Suppressor macrophage treated with lipopolysaccharide for 1 hour (primary cell): ENCODE measurements at regions not wholly inside any gene's neighbourhood (a gene's known extent, or its start where the extent isn't known, plus 50 kb on each side); places are given as distances from the start of the nearest gene placed in this dataset.

Experiments used
- DNase-seq, 3 donors: peaks; one replicate each; pipeline ENCODE4 v3.0.0-alpha.2; 2020 to 2022

DNA sequence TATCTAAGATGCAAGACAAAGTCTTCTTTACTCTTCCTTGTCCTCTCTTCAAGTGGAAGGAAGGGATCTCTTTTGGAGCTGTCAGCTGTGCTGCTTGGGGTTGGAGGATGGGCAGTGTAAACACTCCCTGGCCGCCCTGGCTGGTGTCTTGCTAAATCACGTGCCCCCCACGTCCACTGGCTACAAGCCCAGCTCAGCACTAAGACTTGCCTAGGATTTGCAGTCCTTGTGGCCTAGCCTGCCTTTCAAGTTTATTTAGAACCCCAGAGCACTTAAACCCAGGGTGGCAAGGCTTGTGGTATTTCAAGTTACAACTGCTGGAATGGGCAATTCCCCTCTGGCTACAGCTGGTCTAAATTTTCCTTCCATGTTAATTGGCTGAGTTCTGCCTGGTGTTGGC is 272.4 kb upstream of the MYO3A start:
- DNase-seq: no peak

- no peak for DNase-seq
Observed at GRCh38 chr10:25666276-25666675, 267.8 kb upstream of the MYO3A start.

GRCh38 chr10:25675204-25675603 is 258.8 kb upstream of the MYO3A start:
- no peak for DNase-seq

GRCh38 chr10:25675615-25676014 is 258.4 kb upstream of the MYO3A start:
- no peak for DNase-seq

- no peak for DNase-seq
Observed at GRCh38 chr10:25678220-25678619, 255.8 kb upstream of the MYO3A start.

- DNase-seq: no peak
Observed at GRCh38 chr10:25678666-25679065, 255.4 kb upstream of the MYO3A start.

- DNase-seq: peak; percentile 30 to 54 (median 32)
Observed at GRCh38 chr10:25682203-25682851, 251.7 kb upstream of the MYO3A start.

DNA sequence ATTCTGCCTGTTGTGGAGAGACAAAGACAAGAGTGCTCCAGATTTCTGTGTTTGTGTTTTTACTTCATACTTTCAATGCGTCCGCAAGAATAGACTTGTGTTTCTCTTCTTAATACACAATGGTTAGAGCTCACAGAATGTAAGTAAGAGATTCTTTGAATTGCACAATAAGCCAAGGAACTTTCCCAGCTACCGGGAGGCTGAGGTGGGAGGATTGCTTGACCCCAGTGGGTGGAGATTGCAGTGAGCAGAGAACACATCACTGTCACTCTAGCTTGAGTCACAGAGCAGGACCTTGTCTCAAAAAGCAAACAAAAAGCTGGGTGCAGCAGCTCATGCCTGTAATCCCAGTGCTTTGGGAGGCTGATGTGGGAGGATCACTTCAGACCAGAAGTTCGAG is 250.7 kb upstream of the MYO3A start:
- DNase-seq: peak; percentile 67 to 76 (median 69)

GRCh38 chr10:25687521-25687920 is 246.5 kb upstream of the MYO3A start:
- DNase-seq: no peak

DNA sequence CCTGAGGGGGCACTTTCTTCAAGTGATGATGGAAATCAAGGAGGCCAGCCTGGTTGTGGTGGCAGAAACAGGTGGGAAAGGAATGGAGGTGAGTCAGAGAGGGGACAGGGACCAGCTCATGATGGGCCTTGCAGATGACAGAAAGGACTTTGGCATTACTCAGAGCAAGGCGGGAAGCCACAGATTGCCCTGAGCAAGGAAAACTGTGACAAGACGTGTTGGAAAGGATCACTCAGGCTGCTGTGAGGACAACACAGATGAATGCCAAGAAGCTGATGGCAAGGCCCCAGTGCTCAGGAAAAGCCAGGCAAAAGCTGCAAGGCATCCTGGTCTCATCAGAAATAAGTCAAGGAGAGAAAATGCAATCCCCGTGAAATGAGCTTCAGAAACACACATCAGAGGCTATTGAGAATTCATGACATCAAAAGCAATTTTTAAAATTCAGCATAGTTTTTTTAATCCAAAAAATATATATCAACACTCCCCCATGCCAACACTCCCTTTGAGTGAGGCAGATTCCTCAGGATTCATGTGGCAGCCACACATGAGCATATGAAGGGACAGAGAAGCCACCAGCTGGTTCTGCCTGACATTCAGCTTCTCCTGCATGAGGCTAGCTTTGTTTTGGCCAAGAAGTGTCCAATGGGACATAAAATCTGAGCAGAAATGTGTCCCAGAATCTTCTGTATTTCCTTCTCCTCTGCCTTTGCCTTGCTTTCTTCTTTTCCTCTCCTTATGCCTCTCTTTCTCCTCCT is 244.5 kb upstream of the MYO3A start:
- DNase-seq: no peak

- DNase-seq: no peak
Observed at GRCh38 chr10:25692761-25693160, 241.3 kb upstream of the MYO3A start.

GRCh38 chr10:25694206-25694933 is 239.7 kb upstream of the MYO3A start:
- DNase-seq: no peak

DNA sequence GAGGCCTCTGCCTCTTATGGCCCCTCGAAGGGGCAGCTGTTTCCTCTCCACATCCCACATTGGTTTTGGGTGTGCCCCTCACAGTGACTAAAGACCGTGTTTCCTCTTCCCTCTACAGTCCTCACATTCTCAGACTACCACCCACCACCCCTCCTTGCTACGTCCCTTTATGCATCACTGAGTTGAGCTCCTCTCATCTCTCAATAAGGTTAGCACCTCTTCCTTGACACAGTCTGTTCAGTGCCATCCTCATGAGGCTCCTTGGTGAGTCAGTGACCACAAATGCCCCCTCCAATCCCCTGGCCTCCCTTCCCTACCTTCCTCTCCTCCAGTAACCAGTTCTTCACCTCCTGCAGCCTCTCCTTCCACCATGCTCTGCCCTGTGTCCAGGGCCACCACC is 239.1 kb upstream of the MYO3A start:
- DNase-seq: no peak

DNA sequence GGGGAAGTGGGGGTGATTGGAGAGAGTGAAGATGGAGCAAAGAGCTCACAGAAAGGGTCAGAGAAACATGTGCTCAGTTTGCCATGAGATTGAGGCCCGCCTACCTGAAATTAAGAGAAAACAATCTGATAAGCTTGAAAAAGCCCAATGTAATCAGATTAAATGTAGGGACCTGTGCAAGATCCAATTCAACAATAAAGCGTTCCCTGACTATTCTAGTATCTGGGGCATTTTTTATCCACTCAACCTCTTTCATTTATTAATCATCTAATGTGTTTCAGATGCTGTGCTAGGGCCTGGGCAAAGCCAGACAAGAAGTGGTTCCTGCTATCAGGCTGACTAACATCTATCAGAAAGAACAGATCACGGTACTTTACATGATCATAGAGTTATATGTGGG is 238.4 kb upstream of the MYO3A start:
- DNase-seq: no peak

GRCh38 chr10:25696013-25696708 is 237.9 kb upstream of the MYO3A start:
- no peak for DNase-seq

DNA sequence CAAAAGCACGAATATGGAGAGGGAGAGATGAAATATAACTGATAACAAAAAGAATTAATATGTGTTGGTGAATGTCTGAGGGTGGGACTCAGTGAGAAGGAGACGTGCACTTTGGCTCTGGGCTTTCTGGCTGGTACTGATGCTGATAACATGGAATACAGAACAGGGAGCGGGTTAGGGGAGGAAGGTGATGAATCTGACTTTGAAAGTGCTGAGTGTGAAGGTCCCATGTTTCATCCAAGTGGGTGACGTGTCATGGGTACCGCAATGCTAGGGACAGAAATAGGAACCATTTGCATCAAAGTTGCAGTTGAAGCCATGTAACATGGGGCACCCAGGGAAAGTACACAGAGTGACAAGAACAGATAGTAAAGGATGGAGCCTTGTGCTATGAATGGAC is 236.6 kb upstream of the MYO3A start:
- no peak for DNase-seq

DNA sequence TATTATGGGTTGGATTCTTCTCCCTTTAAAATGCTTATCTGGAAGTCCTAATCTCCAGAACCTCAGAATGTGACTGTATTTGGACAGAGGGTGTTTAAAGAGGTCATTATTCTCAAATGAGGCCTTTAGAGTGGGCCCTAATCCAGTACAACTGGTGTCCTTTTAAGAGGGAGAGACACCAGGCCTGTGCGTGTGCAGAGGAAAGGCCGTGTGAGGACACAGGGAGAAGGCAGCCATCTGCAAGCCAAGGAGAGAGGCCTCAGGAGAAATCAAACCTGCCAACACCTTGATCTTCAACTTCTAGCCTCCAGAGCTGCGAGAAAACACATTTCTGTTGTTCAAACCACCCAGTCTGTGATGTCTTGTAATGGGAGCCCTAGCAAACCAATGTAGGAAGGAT is 235.4 kb upstream of the MYO3A start:
- no peak for DNase-seq

DNA sequence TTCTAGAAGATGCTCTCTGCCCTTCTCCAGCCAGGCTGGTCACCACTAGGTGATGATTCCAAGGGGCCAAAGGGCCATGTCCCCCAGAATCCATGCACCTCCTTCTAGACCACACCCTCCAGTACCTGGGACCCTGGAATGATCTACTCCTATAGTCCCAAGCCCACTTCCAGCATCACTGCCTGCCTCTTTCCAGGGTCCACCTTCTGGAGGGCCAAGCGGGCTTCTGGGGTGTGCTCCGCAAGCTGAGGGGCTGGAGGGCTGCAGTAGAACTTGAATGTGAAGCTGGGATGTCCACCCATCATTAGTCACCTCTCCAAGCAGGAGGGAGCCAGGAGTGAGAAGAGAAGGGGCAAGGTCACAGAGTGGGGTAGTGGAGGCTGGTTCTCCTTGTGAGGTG is 234.4 kb upstream of the MYO3A start:
- DNase-seq: no peak

DNA sequence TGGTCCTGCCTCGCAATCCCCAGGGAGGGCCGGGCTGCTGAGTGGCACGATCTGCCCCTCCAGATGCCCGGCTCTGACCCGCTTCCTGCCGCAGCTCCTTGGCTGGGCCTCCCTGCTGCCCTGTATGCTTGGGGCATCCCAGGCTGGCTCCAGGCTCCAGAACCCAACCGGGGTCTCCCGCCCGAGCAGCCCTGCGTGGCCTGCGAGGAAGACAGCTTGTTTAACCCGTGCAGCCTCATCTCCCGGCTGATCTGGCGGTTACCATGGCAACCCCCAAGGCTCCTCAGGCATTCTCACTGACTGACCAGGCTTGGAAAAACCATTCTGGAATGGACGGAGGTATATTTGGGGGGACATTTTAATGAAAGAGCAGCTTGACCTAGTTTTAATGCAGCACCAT is 232.4 kb upstream of the MYO3A start:
- DNase-seq: no peak

- DNase-seq: no peak
Observed at GRCh38 chr10:25704622-25705021, 229.4 kb upstream of the MYO3A start.

DNA sequence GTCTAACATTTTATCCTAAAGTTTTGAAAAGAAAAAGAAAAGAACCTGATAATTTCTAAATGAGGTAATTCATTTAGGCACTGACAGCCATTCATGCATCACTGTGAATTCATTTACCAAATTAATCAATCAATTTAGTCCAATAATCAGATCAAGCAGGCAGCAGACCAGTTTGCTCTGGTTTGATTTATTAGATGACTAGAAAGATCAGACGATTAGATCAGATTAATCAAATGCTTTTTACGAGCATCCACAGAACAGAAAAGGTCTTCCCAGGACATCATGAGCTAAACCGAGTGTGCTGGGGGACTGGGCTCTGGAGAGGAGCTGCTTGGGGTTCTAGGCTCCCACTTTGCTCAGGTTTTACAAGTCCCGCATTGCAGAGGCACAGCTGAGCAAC is 226.5 kb upstream of the MYO3A start:
- DNase-seq: no peak

DNA sequence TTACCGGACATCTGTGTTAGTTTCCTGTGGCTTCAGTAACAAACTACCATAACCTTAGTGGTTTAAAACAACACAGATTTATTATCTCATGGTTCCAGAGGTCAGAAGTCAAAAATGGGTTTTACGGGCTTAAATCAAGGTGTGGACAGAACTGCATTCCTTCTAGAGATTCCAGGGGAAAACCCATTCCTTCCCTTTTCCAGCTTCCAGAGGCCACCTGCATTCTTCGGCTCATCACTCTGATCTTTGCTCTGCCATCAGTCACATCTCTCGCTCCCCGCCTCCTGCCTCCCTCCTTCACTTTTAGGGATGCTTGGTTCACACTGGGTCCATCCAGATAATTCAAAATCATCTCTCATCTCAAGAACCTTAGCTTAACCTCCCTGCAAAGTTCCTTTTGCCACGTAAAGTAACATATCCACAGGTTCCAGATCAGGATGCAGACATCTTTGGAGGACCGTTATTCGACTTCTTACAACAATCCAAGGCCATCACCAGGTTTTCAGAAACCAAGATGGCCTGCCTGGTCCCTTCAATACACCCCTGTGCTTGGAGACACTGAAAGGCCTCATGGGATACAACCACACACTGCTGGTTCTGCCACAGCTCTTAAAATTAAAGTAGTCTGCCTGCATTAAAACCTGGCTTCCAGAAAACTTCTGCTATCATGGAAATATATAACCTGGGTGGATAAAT is 225.9 kb upstream of the MYO3A start:
- no peak for DNase-seq

- DNase-seq: no peak
Observed at GRCh38 chr10:25713894-25714240, 220.2 kb upstream of the MYO3A start.
